ENCODE measurements at regions not wholly inside any gene's neighbourhood (a gene's known extent, or its start where the extent isn't known, plus 50 kb on each side); places are given as distances from the start of the nearest gene placed in this dataset.

GRCh38 chr2:15795426-15795825 is 144.9 kb upstream of the MYCN start:
- no peak for TF ChIP-seq CTCF (conservative IDR thresholded peaks at IDR 0.05 in 1 of 2, IDR thresholded peaks at IDR 0.05 in 1 of 2; ENCODE audit: low read depth in 1 of 2, low read length in 2 of 2)
- TF ChIP-seq EZH2 (IDR thresholded peaks at IDR 0.05; ENCODE audit: low read length, missing control alignments) = no peak
